MV-4-11 (cell line): ENCODE measurements at regions not wholly inside any gene's neighbourhood (a gene's known extent, or its start where the extent isn't known, plus 50 kb on each side); places are given as distances from the start of the nearest gene placed in this dataset.

Source experiments
- DNase-seq: peaks from one replicate; lab custom pipeline; 2025; lab: John Stamatoyannopoulos, UW

DNA sequence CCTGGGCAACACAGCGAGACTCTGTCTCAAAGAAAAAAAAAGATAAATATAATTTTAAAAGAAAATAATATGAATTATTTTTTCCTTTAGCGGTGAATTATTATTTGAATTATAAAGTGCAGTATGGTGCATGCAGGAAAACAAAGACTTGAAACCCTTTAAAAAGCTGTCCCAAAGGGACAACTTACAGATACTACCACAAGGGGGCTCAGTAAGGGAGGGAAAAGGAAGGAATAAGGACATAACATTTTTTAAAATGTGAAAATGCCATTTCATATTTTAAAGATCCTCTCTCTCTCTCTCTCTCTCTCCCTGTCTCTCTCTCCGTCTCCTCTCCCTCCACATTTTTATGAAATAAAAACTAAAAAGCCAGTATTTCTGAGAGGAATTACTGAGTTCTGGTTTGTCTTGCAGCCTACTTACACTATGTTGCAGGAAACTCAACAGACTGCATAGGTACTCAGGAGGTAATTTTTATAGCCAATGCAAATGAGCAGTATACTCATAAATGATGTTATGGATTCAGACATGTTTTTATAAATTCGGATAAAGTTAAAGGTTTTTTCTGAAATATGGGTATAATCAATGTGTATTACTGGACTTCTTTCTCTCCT lies 455.0 kb upstream of the GJE1 start:
- peak; percentile 8 for DNase-seq

DNA sequence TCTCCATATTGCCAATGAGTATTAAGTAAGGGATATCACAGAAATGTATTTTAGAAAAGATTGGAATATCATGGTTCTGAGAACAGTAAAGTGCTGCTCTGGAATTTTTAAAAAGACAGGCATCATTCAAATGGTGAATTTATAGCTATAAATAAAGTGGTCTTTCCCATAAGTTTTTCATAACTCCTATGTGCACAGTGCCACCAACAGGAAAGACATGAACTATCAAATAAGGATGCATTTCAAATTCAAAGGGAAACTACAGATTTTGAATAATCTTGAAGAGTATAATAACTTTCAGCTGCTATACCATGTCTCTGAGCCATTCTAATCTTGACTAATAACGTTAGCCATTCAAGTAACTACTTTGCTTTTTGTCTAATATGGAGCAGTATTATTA lies 456.8 kb upstream of the GJE1 start:
- DNase-seq = no peak

DNA sequence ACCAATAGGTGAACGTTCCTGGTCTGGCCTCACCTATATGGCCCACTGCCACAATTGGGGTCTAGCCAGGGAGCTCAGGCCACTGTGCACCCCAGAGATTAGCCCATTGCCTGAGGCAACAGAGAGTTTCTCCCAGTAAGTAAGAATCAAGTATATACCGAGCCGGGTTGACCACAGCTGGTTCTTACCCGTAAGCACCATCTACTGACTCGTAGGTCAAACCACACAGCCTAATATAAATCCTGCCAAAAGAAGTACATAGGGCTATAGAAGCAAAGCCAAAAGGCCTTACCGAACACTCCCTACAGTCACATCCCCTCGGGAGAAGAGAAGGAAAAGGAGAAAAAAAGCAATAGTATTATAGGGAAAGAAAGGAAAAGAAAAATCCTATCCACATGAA lies 463.6 kb upstream of the GJE1 start:
- DNase-seq = no peak

DNA sequence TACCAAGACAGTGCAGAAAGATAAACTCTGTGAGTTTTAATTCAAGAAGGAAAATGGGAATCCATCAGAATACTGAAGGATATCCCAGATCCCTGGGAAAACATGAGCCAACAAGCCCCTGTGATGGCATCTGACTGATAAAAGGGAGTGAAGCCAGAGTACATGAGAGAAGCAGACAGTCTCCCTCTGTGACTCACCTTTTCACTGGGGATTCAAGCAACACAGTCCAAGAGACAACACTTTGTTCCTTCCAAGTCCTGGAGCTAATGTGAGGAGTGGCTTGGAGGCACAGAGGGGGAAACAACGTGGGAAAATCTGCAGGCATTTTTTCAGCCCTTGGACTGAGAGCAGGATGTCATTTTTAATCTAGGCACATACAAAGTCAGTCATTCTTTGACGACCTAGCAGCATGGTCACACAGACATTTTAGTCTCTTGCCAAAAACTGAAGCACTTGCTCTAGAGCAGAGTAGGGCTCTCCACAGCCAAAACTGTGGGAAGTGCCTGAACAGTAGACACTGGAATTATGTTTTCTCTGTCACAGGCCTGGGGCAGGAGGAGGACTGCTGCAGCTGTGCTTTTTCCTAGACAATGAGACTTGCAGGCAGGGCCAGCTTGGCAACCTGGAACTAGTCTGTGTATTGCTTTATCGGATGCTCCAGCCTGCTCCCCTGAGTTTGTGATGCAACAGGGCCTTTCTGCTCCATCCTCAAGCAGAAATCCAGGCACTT lies 465.0 kb upstream of the GJE1 start:
- no peak for DNase-seq

DNA sequence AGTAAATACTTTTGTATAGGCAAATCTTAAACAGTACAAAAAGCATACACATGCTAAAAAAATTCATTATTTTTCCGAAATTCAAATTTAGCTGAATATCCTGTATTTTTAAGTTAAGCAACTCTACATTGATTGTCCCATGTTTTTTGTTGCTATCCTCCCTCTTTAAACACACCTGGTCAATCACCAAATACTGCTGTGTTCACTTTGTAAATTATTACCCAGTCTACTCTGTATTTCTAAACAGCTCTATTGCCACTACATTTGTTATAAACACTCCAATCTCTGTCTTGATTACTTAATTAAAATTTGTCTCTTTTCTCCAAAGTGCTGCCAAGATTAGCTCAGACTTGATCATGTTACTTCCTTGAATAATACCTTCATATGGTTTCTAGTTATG lies 466.5 kb upstream of the GJE1 start:
- no peak for DNase-seq

DNA sequence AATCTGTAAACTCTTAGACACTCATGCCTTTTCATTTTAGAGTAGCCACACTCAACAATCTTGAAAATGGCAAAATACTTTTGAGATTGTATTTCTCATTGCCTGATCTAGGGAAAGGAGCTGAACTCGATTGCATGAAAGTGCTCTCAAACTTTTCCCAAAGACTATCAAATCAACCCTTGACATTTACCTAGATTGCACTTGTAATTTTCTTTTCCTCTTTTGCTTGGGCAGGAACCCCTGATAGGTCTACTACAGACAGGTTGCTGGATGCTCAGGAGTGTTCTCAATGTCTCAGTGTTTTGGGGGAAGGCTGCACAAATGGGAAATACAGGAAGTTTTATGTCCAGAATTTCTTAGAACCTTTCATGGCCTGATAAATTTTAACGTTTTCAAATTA lies 468.0 kb upstream of the GJE1 start:
- DNase-seq = no peak

DNA sequence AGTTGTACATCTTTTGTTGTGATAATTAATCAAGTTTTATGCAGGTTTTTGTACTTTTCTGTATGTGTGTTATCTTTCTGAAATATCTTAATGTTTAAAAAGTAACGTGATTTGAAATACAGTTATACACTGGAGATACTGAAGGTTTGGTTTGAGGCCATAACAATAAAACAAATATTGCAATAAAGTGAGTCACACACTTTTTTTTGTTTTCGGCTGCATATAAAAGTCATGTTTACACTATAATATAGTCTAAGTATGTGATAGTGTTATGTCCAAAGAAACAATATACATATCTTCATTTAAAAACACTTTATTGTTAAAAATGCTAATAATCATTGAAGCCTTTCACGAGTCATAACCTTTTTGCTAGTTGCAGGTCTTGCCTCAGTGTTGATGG lies 473.1 kb upstream of the GJE1 start:
- no peak for DNase-seq

DNA sequence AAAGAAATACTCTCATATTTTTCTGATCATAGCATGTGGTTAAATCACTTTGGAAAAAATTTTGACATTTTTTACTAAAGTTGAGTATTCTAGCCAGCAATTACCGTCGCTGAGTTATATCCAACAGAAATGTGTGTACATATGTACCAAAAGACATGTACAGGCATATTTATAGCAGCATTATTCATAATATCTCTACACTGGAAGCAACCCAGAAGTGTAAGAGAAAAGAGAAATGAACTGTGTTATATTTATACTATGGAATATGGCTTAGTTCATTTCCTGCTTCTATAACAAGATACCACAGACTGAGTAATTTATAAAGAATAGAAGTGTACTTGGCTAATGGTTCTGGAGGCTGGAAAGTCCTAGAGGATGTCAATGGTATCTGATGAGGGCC lies 474.0 kb upstream of the GJE1 start:
- DNase-seq = no peak

DNA sequence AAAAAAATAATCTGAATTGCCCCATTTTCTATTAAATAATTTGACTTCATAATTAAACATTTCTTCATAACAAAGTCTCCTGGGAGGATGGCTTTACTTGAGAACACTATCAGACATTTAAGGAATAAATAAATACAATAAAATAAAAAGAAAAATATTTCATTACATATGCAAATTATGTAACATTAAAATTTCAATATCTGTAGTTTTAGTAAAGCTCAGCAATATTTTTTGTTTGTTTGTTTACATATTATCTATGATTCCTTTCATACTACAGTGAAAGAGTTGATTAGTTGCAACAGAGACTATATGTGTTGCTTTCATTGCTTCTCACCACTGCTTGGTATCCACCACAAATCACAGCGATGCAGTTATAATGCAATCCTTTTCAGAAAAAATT lies 474.9 kb upstream of the GJE1 start:
- DNase-seq = no peak

DNA sequence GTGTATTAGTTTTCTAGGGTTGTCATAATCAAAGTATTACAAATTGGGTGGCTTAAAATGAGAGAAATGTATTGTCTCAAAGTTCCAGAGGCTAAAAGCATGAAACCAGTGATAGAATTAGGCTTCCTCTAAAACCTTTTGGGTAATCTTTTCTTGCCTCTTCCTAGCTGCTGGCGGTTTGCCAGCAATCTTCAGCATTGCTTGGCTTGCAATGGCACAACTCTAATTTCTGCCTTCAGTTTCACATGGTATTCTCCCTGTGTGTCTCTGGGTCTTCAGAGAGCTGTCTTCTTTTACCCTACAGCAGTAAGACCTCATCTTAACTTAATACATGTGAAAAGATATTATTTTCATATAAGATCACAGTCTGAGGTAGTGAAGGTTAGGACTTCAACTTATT lies 479.1 kb upstream of the GJE1 start:
- no peak for DNase-seq

DNA sequence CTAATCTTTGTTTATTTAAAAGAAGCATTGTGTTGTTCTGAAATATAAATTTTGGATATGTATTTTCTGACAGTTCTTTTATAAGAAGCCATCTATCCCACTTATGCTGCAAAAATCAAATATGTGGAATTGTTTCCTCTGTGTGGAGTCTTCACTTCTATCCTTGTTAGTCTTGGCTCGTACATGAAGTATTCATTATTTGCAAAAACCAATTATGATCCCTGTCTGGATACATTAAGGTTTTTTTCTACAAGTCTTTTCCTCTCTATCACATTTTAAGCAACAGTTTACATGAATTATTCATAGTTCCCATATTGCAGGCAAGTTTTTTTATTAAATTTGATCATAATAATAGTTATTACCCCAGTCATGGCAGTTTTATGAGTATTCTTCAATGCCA lies 490.8 kb upstream of the GJE1 start:
- DNase-seq = no peak

DNA sequence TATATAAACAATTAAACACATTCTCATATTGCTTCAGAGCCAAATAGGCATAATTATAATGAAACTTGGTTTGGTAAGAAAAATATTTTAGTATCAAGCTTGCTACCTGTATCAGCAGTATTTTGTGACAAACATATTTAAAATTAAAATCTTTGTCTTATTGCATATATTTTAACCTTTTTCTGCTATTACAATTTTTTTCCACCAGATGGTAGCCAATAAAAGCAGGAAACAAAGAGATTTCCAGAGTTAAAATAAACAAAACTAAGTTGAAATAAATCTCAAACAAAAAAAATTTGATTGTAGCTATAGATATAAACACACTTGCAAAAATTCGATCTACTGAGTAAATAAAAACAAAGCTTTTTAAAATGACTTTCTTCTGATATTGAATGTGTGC lies 491.3 kb upstream of the GJE1 start:
- DNase-seq = no peak

DNA sequence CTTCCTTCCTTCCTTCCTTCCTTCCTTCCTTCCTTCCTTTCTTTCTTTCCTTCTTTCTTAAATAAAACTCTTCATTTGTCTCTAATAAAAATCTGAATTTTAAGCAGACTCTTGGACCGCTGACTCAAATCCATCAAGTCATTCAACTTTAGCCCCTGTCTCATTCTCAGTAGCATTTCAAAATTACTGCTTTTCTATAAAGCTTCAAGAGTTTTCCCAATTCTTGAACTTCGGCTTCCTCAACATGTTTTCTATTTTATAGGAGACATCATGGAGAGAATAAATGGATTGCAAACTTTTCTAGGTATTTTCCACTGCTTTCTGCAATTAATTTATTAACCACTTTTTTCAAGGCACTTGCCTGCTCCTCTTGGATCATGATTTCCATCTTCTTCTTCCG lies 497.1 kb upstream of the GJE1 start:
- DNase-seq = no peak

DNA sequence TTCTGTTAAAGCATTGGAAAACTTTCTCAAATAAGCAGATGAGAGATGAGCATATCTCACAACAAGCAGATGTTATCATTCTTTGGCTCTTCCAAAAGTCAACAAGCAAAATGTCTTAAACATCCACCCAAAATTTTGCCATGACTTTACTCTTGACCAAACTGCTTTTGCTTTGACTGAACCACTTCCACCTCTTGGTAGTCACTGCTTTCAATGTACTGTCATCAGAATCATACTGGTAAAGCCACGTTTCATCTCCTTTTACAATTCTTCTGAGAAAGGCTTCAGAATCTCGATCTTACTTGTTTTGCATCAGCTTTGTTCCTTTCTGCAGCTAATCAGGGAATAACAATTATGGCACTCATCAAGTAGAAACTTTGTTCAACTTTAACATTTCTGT lies 498.5 kb upstream of the GJE1 start:
- no peak for DNase-seq

DNA sequence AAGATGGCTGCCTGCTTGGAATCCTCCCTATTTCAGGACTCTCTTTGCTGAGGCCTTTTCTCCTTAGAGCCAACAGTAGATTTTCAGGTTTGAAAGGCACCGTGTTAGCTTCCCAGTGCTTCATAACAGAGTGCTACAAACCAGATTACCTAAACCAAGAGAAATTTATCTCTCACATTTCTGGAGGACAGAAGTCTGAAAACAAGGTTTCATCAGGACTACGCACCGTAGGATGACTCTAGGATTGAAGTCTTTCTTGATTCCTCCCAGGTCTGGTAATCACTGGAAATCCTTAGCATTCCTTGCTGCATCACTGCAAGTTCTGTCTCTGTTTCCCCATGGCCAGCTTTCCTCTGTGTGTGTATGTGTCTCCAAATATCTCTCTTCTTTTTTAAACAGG lies 508.4 kb upstream of the GJE1 start:
- no peak for DNase-seq

DNA sequence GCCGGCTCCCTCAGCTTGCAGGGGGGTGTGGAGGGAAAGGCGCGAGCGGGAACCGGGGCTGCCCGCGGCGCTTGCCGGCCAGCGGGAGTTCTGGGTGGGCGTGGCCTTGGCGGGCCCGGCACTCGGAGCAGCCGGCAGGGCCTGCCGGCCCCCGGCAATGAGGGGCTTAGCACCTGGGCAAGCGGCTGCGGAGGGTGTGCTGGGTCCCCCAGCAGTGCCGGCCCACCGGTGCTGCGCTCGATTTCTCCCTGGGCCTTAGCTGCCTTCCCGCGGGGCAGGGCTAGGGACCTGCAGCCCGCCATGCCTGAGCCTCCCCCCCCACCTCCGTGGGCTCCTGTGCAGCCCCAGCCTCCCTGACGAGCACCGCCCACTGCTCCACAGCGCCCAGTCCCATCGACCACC lies 514.5 kb upstream of the GJE1 start:
- no peak for DNase-seq

DNA sequence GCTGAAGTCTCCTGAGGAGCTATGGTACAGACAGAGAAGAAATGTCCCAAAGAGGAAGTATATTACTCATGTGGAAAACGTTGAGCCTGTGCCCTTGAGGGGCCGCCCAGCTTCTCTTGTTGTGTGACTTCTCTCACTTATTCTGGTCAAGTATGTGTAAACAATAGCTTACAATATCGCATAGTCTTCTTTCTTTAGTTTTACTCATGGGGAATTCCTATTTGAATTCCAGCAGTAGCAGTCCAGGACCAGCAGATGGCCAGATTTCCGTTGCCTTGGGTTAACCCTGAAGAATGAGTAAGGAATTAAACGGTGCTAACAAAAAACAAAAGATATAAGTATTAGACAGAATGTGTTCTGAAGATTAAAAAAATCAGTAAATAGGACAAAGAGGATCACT lies 522.0 kb upstream of the GJE1 start:
- DNase-seq = peak; percentile 24

DNA sequence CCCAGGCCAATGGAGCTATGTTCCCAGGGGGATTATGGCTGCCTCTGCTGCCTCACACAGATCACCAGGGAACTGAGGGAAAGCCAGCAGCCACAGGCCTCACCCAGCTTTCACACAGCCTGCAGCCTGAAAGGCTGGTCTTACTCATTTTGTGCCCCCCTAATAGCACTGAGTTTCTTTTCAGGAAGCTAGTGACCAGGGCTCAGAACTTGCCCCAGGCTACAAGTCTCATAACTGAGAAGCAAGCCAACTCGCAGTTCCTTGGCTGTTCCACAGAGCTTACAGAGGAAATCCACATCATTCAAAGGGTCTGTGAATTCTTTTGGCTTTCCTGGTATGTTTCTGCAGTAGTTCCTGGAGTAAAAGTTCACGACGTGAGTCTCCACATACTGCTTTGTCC lies 524.8 kb upstream of the GJE1 start:
- DNase-seq = no peak

DNA sequence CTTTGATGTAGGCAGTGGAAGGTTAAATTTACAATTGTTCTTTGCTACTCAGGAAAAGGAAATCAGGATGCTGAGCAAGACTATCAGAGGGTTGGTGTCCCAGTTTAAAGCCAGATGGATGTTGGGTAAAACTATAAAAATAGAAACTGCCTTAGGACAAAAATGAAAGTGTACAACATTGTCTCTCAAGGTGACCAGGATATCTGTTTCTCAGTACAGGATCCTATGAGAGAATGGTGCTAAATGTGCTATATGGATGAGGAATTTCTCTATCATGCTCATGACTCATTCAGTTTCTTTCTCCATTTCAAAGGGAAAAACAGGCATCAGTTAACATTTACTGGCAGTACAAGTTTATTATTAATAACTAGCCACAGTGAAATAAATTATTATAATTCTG lies 534.2 kb upstream of the GJE1 start:
- no peak for DNase-seq

DNA sequence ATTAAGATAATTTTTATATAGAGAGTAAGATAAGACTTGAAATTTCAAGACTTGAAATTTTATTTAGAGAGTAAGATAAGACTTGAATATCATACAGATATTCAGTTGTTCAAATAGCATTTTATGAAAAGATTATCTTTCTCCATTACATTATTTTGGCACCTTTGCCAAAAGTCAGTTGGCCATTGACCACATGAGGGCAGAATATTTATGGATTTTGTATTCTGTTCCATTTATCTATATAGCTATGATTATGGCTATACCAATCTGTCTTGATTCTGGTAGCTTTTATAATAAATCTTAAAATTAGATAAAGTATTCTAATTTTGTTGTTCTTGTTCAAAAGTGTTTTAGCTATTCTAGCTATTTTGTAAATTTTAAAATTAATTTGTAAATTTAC lies 537.9 kb upstream of the GJE1 start:
- DNase-seq = no peak

DNA sequence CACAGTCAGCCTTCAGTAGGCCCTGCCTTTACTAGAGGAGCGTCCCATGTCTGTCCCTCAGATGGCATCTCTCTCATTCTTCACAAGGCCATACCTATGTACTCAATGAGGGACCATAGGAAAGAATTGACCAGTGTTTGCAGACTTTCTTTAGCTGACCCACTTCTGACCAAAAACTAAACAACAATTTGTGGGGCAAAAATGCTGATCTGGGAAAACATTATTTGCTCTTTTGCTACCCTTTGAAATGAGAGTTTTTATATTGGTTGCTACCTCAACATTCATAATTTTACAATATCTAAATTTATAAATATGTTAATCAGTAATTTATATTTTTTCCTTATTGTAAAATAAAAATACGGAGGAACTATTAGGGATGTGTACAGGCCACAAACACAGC lies 539.4 kb upstream of the GJE1 start:
- DNase-seq = no peak

DNA sequence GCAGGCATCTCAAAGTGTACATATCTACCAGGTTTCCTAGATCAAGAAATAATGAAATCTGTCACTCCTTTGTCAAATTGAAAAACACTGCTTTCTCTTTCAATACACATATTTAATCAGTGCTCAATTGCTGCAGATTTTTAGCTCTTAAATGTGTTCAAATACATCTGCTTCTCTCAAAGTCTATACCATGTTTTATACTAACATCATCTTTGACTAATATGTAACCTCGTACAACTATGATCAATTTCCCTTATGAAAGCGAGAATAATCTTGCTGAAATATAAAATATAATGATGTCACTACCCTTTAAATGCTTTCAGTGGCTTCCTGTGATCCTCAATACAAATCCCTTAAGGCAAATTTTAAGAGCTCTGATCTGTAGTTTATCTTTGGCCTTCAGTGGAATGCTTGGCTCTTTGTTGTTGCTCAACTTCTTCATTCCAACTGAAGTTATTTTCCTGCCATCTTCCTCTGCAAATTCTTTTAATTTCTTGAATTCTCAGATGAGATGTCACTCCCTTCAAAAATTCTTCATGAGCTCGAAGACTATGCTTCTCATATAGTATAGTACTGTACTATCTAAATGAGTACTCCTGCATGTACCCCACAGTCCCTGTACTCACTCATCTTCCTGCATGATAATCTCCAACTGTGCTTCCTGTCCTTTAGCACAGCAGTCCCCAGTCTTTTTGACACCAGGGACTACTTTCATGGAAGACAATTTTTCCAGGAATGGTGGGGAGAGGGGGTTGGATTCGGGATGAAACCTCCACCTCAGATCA lies 545.1 kb upstream of the GJE1 start:
- no peak for DNase-seq

DNA sequence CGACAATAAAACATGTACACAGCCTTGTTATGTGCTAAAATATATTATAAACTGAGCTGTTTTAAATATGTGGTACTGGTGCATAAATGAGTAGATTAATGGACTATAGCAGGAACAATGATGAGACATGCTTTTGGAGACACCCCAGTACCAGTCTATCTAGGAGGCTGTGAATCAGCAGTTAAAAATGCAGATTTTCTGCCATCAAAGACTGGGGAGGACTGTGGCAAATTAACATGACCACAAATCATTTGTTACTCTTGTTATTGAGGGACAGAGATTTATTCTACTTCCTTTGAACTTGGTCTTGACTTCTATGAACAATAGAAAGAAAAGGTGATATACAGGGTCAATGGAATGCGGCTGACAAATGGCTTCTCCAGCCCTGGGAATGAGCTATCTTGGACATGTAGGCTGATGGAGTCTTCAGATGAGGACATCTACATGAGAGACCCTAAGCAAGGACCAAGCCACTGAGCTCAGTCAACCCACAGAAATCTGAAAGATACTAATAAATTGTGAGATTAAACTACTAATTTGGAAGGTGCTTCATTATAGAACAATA lies 551.7 kb upstream of the GJE1 start:
- no peak for DNase-seq
